ENCODE measurements at regions not wholly inside any gene's neighbourhood (a gene's known extent, or its start where the extent isn't known, plus 50 kb on each side); places are given as distances from the start of the nearest gene placed in this dataset.

DNA sequence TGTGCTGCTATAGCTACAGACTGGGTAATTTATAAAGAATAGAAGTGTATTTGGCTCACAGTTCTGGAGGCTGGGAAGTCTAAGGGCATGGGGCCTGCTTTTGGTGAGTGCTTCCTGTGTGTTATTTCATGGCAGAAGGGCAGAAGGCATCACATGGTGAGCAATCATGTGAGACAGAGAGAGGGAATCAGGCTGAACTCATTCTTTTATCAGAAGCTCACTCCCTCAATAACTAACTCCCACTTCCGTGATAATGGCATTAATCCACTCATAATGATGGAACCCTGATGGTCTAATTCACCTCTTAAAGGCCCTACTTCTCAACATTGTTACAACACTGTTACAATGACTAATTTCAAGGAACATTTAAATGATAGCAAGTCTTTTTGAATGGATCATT lies 129.4 kb downstream of the FAT4 start:
- DNase-seq: no peak

DNA sequence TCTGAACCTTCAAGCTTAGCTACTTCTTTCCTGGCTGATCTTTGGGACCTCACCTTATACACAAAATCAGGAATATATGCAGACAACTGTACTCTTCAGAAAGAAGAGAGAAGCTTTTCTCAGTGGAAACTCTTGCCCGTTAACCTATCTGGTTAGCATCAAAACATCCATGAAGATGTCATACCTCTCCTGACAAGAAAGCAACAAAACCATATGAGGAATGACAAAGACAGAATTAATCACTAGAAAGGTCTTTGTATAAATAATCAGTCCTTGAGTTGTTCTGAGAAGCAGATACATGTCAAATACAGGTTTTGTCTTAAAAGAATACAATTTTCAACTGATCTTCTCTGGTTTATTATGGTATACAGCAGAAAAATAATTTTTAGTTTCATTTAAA lies 130.8 kb downstream of the FAT4 start:
- DNase-seq: no peak

DNA sequence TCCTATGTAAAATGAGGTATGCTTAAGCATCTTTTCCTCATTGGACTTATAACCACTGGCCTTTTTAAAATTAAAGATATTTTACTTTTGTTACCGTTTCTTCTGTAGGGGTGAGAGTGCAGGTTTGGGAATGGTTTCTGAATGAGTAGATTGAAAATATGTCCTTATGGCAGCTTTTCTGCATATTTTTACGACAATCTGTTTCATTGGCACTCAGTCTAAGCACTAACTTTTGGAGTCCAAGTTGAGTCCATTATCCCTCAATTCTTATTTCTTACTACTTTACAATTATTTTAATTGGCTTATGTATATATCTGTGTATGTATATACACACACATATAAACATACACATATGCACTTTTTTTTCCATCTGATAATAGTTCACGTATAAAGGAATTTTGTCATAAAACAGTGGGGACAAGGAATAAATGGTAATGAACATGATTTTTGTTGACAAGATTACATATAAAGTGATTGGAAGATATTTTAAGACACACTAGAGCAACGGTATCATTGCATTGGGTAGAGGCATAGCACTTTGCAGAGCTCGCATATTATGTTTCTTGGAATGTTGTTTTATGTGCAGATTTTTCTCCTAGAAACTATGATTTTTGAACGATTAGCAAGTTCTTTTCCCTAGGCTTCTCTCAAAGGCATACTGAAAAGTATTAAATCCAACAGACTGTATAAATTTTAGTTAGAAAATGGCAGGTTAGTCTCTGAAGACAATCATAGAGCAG lies 133.0 kb downstream of the FAT4 start:
- no peak for DNase-seq

DNA sequence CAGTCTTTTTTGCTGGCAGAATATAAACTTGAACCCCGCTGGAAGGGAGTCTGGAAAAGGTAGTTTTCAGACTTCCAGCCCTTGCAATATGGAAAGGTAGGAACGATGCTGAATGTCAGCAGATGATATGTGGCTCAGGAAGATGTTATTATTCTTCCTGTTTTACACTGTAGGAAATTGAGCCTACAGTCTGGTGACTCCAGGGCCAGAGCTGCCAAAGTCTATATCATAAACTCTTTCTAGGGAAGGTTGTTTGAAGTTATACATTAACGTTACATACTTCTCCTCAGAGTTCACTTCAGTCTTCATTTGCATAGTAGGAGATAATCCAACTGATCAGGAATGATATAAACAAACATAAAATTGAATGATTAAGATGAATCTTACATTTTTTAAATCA lies 141.3 kb downstream of the FAT4 start:
- no peak for DNase-seq

DNA sequence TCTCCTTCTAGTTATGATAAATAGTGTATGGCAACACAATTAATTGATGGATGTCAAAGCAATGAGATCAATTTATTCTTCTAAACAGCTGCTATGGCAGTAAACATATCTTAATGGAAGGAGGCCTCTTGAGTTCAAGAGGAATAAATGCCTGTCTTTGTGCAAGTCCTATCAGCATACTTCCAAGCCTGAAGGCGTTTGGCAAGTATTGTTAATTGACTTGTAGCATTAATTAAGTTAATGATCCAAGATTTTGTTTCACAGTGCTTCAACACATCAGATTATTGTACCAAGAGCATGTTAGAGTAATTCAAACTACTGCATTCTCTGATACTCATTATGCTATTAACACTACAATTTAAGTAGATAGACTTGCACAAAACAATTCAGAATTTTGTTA lies 144.8 kb downstream of the FAT4 start:
- no peak for DNase-seq

DNA sequence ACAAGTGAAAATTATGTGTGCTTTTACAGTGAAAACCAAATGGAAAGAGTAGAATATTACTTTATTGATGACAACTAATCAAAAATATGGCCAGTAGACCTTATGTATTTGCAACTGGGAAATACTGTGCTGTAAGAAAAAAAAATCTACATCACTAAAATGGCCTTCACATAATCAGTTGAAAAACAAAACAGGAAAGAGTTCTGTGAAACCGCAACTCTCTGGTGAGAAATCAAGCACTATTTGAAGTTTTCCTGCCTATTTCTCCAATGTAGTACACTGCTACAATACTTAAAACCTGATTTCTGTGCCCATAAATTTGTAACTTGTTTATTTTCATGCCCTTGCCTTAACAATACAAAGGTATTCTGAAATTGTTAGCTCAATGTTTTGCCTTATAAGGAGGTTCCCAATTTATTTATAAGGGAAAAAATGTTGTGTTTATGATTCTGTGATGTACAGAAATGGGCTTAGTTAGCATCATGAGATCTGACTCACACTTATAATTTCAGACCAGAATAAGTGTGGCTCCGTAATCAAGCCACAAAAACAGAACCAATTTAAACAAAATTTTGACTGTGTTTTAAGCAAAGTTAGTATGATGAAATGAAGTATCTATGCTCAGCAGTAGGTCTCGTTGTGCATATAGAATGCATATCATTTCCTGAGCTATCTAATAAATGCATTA lies 147.1 kb downstream of the FAT4 start:
- no peak for DNase-seq

DNA sequence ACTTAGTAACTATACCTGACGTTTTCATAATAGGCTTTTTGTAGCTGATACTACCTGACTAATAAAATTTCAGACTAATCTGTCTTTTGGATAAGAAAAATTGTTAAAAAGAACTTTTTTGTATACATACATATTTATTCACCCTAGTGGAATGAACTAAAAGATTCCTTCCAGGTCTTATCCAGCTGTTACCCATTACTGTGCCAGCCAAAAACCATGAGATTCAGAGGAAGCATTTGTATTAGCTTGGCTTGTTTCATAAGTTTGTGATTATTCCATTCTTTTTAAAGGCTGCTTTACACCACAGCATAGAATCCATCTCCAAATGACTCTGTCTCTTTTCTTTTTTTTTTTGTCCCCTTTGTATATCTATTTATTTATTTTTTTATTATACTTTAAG lies 149.4 kb downstream of the FAT4 start:
- no peak for DNase-seq

DNA sequence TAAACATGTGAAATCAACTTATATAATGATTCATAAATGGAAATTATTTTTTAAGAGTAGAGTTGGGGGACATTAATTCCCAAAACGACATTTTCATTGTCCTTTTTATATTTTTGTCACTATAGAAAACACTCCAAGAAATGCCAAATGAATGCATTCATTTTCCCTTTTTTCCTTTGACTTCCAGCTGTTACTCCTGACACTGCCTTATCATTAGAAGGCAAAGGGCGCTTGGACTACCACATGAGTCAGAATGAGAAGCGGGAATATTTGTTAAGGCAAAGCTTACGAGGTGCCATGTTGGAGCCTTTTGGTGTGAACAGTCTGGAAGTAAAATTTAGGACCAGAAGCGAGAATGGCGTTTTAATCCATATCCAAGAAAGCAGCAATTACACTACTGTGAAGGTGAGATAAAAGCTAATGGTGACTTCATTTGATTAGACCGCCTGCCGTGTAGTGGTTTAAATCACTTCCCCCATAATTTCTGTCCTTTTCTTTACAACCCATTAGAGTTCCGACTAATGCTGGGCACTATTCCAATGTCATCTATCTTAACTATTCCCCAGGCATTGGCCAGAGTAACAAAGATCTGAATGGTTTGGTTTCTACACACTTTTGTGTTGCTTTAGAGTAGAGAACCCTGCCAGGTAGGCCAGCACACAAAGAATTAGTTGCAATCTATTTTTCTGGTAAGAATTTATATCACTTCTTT lies 166.7 kb downstream of the FAT4 start:
- no peak for DNase-seq

DNA sequence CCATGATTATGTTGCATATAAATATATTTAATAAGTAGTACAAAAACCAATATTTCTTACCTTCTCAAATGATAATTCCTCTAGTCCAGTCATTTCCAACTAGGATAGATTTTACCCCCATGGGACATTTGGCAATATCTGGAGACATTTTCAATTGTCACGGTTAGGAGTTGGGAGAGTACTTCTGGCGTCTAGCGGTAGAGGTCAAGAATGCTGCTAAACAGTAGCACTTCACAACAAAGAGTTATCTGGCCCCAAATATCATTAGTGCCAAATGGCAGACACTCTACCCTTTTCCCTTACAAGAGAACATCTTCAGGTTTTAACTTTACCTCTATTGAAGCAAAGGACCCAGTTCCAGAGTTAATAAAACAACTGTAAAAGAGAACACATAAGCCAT lies 168.1 kb downstream of the FAT4 start:
- no peak for DNase-seq

DNA sequence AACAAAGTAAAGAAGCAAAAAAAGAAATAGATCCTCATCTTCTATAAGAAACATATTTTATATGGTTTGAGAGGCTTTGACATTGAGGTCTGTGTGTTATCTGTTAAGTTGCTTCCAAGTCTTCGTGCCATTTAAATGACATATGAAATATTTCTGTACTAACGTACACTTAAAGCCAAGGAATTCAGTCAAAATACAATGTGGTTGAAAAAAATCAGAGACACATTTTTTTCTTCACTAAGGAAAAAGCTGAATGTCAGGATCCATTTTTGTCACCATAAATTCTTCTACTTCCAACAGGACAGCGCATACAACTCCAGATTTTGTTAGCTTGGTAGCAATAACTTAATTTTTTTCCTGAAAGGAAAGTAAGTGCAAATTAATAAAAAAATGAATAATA lies 168.5 kb downstream of the FAT4 start:
- no peak for DNase-seq

DNA sequence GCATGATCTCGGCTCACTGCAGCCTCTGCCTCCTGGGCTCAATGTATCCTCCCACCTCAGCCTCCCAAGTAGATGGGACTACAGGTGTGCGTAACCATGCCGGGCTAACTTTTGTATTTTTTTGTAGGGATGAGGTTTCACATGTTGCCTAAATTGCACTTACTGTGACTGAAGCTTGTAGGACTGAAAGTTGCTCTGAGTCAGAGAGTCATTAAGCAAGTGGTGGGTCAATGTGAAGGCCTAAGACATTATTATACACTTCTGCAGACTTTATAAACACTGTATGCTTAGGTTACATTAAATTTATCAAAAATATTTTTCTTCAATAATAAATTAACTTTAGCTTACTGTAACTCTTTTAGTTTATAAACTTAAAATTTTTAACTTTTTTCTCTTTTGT lies 170.2 kb downstream of the FAT4 start:
- no peak for DNase-seq

DNA sequence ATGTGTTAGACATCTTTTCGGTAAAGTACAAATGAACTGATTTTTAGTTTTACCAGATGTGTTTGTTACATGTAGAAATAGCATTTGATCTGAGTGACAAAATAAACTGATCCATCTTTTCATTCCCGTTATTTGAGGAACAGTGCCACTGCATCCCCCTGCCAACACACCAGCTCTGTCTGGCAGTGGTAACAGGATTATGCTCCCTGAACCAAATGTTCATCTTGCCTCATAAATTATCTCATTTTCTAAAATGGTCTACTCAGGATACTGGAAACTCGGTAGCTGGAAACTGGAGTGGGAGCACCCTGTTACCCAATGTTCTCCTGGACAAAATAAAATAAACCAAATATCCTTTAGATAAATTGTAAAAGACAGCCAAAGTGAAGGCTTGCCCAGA lies 171.6 kb downstream of the FAT4 start:
- DNase-seq: no peak

DNA sequence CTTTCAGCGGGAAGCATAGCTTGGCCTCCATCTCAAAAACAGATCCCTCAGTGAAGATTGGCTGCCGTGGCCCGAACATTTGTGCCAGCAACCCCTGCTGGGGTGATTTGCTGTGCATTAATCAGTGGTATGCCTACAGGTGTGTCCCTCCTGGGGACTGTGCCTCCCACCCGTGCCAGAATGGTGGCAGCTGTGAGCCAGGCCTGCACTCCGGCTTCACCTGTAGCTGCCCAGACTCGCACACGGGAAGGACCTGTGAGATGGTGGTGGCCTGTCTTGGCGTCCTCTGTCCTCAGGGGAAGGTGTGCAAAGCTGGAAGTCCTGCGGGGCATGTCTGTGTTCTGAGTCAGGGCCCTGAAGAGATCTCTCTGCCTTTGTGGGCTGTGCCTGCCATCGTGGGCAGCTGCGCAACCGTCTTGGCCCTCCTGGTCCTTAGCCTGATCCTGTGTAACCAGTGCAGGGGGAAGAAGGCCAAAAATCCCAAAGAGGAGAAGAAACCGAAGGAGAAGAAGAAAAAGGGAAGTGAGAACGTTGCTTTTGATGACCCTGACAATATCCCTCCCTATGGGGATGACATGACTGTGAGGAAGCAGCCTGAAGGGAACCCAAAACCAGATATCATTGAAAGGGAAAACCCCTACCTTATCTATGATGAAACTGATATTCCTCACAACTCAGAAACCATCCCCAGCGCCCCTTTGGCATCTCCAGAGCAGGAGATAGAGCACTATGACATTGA lies 175.4 kb downstream of the FAT4 start:
- DNase-seq: no peak

DNA sequence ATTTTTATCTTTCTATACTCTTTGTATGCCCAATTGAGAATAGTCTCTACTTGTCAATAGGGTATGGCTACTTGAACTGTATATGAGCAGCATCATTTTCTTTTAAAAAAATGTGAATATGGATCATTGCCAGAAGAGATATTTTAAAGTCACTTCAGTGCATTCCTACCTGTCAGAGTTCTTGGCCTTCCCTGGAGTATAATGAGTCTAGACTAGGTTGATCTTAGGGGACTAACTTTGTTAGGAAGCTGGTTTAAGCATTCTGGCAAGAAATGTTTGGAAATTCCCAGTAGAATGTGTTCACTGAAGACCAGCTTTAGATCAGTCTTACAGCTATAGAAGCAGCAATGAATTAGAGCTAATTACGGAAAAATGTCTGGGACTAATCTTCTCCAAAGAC lies 178.2 kb downstream of the FAT4 start:
- no peak for DNase-seq

DNA sequence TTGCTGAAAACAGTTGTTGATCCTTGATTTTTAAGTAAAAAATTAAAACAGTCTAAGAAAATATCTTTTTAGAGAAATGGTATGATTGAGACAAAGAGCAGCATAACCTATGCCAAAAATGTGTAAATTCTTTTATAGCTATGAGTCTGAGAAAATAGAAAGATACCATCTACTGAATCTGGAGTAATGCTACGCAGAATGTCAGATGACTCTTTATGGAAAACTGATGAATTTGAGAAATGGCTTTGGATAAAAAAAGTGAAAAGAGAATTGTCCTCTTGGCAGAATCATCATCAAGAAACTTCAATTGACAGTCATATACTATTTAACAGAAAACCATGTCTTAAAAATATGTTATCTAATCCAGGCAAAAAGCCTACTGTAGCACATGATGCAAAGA lies 183.1 kb downstream of the FAT4 start:
- DNase-seq: no peak

DNA sequence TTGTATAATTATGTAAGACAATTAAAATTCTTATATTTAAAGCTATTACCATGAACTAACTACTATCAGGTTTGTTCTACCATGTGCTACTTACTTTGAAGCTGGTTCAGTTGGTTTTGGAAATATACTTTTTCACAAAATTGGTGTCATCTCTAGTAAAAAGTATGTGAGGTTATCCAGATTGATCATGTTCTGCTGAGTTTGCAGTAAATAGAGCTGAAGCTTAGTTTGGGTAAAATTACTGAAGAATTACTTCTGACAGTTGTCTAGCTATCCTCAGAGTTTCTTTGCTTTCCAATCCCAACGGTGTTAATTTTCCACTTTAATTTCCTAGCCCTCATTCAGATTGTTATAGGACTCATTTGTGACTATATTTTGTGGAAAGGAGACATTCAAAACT lies 184.2 kb downstream of the FAT4 start:
- DNase-seq: no peak

DNA sequence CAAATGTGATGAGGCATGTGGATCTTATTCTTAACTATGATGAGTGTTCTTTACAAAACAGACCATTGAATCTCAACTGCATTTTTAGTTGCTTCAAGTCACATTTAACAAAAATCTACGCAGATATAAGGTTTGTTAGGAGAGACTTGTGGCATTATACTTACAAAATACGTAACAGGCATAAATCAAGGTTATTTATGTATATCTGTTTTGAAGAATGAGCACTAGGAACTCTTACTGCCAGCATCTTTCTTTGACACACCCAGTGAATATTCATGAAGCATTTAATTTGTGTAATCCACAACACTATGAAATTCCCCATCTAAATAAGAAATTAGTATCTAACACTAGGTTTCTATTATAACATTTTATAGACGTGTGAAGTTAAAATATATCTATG lies 186.3 kb downstream of the FAT4 start:
- DNase-seq: no peak

DNA sequence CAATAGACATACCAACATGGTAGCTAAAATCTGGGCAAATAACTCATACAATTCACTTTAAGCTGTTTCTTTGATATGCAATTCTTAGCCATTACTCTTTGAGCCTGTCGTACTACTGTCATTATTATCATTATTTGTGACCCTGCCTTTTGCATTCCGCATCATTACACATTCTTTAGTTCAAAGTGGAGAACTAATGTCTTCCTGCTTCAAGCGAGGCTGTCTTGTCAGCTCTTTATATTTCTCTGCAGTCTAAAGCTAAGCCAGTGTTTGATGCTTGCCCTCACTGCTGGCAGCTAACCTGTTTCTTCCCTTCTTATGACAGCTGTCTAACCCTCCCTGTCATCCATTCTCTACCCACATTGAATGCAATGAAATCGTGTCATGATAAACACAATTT lies 186.8 kb downstream of the FAT4 start:
- DNase-seq: no peak

DNA sequence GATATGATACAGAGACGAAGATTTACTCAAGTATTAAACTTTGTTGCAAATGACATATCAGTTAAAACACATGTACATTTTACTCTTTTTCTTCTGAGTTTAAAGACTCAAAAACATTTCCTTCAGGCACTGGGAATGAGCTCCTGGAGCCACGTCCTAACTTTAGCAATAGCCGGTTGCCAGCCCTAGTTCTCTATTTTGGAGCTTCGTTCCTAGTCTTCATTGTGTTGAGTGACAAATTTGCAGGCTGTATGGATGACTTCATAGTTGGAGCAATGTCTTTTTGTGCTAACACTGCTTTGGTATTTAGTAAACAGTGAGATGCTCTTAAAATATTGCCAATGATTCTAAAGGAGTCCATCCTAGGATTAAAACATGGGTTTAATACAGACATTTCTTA lies 190.9 kb downstream of the FAT4 start:
- no peak for DNase-seq

DNA sequence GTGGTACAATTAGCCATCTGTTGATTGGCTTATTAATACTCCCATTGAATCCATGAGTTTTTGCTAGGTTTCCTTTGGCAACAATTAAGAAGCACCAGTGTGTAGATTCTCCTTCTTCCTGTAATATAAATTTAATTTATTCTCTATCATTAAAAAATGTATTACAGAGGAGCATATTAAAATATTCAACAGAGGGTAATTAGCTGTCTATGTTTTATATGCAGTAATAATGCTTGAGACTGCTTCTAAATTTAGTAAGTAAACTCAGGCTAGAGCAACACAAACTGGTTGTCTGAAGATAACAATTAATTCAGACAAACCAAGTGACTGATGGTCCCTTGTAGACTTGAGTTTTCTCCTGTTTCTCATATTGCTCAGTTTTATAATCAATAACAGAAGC lies 192.4 kb downstream of the FAT4 start:
- no peak for DNase-seq

DNA sequence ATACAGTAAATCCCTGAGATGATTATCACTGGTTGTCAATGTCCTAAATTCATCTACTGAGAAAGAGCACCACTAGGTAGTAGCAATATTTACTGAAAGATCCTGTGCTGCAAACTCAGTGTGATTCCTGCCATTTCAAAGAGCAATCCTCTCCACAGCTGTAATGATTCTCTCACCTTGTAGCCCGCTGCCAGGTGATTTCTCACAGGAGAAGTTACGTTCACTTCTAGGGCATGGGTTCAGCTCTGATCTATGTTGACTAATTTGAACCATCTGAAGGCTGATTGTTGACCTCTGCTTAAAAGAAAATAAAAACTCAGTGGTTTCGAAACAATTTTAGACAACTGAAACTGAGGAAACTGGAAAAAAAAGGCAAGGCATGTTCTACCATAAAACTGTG lies 197.0 kb downstream of the FAT4 start:
- DNase-seq: no peak

DNA sequence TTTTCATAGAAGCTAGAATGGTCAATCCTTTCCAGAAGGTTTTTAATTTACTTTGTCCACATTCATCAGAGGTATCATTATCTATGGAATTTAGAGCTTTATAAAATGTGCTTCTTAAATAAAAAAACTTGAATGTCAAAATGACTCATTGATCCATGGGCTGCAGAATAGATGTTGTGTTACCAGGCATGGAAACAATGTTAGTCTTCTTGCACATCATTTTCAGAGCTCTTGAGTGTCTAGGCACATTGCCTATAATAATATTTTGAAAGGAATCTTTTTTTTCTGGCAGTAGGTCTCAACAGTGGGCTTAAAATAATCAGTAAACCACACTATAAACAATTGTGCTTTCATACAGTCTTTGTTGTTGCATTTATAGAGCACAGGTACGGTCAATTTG lies 200.3 kb downstream of the FAT4 start:
- no peak for DNase-seq

DNA sequence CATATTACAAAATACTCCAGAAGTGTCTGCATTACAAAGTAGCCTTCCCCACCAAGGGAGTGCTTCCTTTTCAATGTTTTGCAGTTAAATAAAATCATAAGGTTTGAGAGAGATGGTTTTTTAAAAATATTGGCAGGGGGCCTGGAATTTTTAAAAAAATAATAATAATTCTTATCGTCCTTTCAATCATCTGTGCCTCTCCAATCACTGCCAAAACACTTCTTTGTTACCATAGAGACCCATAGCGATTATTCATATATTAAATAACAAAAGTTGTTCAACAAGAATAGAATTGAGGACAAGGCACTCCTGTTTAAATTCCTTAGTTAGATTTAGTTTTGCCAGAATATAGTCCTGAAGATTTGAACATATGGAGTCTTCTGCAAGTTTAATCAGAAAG lies 203.1 kb downstream of the FAT4 start:
- DNase-seq: no peak

DNA sequence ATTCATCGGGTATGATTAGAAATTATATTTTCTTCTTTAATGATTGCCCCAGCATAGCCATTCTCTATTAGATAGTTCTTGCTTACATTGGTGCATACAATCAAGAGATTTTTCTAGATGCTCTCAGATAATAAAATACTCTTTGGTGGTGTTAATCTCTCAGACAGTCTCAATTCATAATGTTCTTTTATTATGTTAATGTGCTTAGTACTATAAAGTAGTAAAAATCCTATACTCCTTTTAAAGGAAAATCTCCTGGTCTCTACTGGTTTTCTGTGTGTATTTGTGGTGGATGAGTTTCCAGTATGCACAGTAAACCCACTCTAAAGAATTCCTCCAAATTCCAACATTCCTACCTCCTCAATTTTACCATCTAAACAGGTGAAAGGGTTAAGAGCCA lies 203.5 kb downstream of the FAT4 start:
- no peak for DNase-seq
